Gastroesophageal sphincter (tissue), 3 donors: ENCODE measurements at regions not wholly inside any gene's neighbourhood (a gene's known extent, or its start where the extent isn't known, plus 50 kb on each side); places are given as distances from the start of the nearest gene placed in this dataset.

Source experiments
- POLR2AphosphoS5 ChIP-seq: sonication (generic); formaldehyde crosslinking; IDR thresholded peaks from one replicate; pipeline ENCODE4 v1.6.1; 2017; ENCODE audit warnings: antibody characterized with exemption
- TF ChIP-seq, protein P1 (sequence below), 4 experiments: fragments of 200-600 bp in 2 of 4; fragments of 450-650 bp in 2 of 4; sonication (generic) in 1 of 4; IDR thresholded peaks; one replicate each; pipeline ENCODE4 v1.5.1; 2017 to 2019; ENCODE audit warnings: antibody characterized with exemption in 4 of 4, mild to moderate bottlenecking in 2 of 4, moderate library complexity in 2 of 4

DNA sequence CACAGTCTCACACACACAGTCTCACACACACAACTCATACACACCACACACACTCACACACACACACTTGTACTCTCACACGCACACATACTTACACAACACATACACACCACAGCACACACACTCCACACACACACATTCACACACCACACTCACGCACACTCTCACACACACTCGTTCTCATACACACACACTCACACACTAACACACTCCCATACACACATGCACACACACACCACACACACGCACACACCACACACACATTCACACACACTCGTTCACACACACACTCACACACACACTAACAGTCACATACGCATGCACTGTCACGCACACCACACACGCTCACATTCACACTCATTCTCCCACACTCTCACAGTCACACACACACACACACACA is 109.8 kb downstream of the PRLHR start:
- TF ChIP-seq, protein P1, sequence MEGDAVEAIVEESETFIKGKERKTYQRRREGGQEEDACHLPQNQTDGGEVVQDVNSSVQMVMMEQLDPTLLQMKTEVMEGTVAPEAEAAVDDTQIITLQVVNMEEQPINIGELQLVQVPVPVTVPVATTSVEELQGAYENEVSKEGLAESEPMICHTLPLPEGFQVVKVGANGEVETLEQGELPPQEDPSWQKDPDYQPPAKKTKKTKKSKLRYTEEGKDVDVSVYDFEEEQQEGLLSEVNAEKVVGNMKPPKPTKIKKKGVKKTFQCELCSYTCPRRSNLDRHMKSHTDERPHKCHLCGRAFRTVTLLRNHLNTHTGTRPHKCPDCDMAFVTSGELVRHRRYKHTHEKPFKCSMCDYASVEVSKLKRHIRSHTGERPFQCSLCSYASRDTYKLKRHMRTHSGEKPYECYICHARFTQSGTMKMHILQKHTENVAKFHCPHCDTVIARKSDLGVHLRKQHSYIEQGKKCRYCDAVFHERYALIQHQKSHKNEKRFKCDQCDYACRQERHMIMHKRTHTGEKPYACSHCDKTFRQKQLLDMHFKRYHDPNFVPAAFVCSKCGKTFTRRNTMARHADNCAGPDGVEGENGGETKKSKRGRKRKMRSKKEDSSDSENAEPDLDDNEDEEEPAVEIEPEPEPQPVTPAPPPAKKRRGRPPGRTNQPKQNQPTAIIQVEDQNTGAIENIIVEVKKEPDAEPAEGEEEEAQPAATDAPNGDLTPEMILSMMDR (IDR thresholded peaks at IDR 0.05) = no peak
- TF ChIP-seq POLR2AphosphoS5 = no peak
